ENCODE measurements at regions not wholly inside any gene's neighbourhood (a gene's known extent, or its start where the extent isn't known, plus 50 kb on each side); places are given as distances from the start of the nearest gene placed in this dataset.

- no peak for TF ChIP-seq CTCF (IDR thresholded peaks at IDR 0.05)
- no peak for TF ChIP-seq POLR2A (IDR thresholded peaks at IDR 0.05)
- TF ChIP-seq EP300 (IDR thresholded peaks at IDR 0.05): no peak
Observed at GRCh38 chr10:62993121-62993520, 140.0 kb upstream of the NRBF2 start.

All from tibial nerve (tissue), 4 donors.